CD4-positive, alpha-beta memory T cell (primary cell): ENCODE measurements at regions not wholly inside any gene's neighbourhood (a gene's known extent, or its start where the extent isn't known, plus 50 kb on each side); places are given as distances from the start of the nearest gene placed in this dataset.
"Not testable (repeated sequence)": the region's sequence is repeated elsewhere in the genome, so short reads cannot be mapped to it uniquely, and the experiment has no call there.

ENCODE experiments used
- CTCF ChIA-PET: fragments of 350-600 bp; sonication (Branson Sonifier 250); formaldehyde crosslinking; loops from one replicate; lab custom pipeline; 2021; ENCODE audit warnings: inconsistent platforms; ENCODE audit not compliant: partially characterized antibody; lab: Charles Lee
- POLR2A ChIA-PET: fragments of 350-600 bp; sonication (Branson Sonifier 250); formaldehyde crosslinking; loops from one replicate; lab custom pipeline; 2021; ENCODE audit not compliant: partially characterized antibody; lab: Charles Lee
- DNase-seq, 5 donors: peaks; one replicate each; pipeline versions ENCODE4 v3.0.0 to v3.0.0-alpha.2; 2020 to 2022; ENCODE audit warnings: mixed read lengths in 1 of 5
- H3K27ac ChIP-seq: one replicate; pipeline ENCODE4 v1.7.0; 2013; ENCODE audit warnings: low read depth, low read length
- H3K27me3 ChIP-seq: 2 replicates; pipeline ENCODE4 v1.7.0; 2013; ENCODE audit warnings: mild to moderate bottlenecking, low read length, moderate library complexity; ENCODE audit not compliant: insufficient read depth
- H3K36me3 ChIP-seq: 2 replicates; pipeline ENCODE4 v1.7.0; 2013; ENCODE audit warnings: mild to moderate bottlenecking, low read length, moderate library complexity; ENCODE audit not compliant: insufficient read depth
- H3K4me1 ChIP-seq: 2 replicates; pipeline ENCODE4 v1.7.0; 2013; ENCODE audit warnings: mild to moderate bottlenecking, low read length, moderate library complexity; ENCODE audit not compliant: insufficient read depth
- H3K4me3 ChIP-seq, 2 donors: one replicate each; pipeline ENCODE4 v1.7.0; 2013; ENCODE audit warnings: low read length in 2 of 2, mild to moderate bottlenecking in 1 of 2
- H3K9me3 ChIP-seq, 2 donors: one replicate each; pipeline ENCODE4 v1.7.0; 2013; ENCODE audit warnings: low read length in 2 of 2, control low read depth in 1 of 2; ENCODE audit not compliant: control insufficient read depth in 1 of 2
- H3K27ac Mint-ChIP-seq, 7 donors: one replicate each; pipeline ENCODE4 v1.8.0; 2020 to 2021; ENCODE audit warnings: mixed read lengths in 7 of 7, mild to moderate bottlenecking in 6 of 7, inconsistent platforms in 3 of 7, moderate library complexity in 3 of 7
- H3K27me3 Mint-ChIP-seq, 2 donors: one replicate each; pipeline ENCODE4 v1.8.0; 2020 to 2021; ENCODE audit warnings: mixed read lengths in 2 of 2
- H3K36me3 Mint-ChIP-seq, 2 donors: one replicate each; pipeline ENCODE4 v1.8.0; 2020 to 2021; ENCODE audit warnings: mixed read lengths in 2 of 2, inconsistent platforms in 1 of 2, mild to moderate bottlenecking in 1 of 2
- H3K4me1 Mint-ChIP-seq, 4 donors: one replicate each; pipeline ENCODE4 v1.8.0; 2020 to 2021; ENCODE audit warnings: mixed read lengths in 4 of 4, mild to moderate bottlenecking in 1 of 4
- H3K4me3 Mint-ChIP-seq, 8 donors: one replicate each; pipeline ENCODE4 v1.8.0; 2020 to 2021; ENCODE audit warnings: mixed read lengths in 8 of 8, mild to moderate bottlenecking in 7 of 8, moderate library complexity in 6 of 8, inconsistent platforms in 3 of 8
- H3K9me3 Mint-ChIP-seq, 8 donors: one replicate each; pipeline ENCODE4 v1.8.0; 2020 to 2021; ENCODE audit warnings: mixed read lengths in 8 of 8, mild to moderate bottlenecking in 5 of 8, inconsistent platforms in 3 of 8, moderate library complexity in 1 of 8
- intact Hi-C: fragments of 100-400 bp; cut with micrococcal nuclease; formaldehyde crosslinking; loops from one replicate; pipeline ENCODE4 v1.15.1; 2023

DNA sequence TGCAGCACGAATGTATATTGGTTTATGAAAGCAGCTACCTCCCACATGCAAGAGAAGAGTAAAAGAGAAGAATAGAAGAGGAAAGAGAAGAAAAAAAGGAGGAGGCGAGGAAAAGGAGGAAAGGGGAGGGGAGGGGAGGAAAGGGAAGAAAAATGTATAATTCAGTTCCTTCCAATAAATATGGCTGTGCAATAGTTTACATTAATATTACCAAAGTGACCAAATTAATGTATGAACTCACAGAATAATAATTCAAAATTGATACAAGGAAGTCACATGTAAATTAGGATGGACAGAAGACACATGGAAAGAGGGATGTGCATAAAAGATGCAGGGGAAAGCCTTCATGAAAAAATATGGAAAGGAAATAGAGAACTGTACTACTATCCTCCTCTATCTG is 172.5 kb downstream of the SLC38A4 start:
- POLR2A ChIA-PET, result no interaction called here

DNA sequence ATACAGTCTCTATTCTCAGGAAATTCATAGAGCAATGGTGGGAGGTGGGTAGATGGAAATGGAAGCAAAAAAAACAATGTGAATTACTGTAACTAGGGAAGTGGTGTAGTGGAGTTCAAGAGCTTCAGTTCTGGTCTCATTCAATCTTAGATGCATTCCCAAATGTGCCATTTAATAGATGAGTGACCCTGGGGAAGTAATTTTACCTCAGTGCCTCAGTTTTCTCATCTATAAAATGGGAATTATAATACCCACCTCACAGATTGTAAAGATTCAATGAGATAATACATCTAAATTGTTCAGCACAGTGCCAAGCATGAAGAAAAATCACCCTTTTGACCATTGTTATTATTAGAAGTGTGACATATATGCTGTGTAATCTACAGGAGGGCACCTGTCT is 173.1 kb downstream of the SLC38A4 start:
- no peak overlapping the region for H3K4me3 Mint-ChIP-seq
- Histone ChIP-seq H3K9me3 (no peaks in the 10 kb centered on the region), H3K27ac (no peak overlapping the region), H3K4me1 (no peaks in the 10 kb centered on the region), H3K27me3 (no peaks in the 10 kb centered on the region), H3K36me3 (no peaks in the 10 kb centered on the region), H3K4me3 (no peak overlapping the region)
- peaks cover 0 to 5% (median 2%) of the 10 kb centered on the region in 8 donors for H3K9me3 Mint-ChIP-seq
- H3K4me1 Mint-ChIP-seq, result no peaks in the 10 kb centered on the region
- H3K27ac Mint-ChIP-seq, result no peak overlapping the region
- DNase-seq, result no peak
- H3K27me3 Mint-ChIP-seq, result peaks cover 2 to 3% of the 10 kb centered on the region in 2 donors
- CTCF ChIA-PET, result interaction anchor here (1.0 kb wide), 1 partner anchor 9 kb away, joined by 3 read pairs; no protein-coding TSS in a partner anchor
- POLR2A ChIA-PET, result no interaction called here
- intact Hi-C loops, result no loop called here
- H3K36me3 Mint-ChIP-seq, result peaks cover 0 to 5% of the 10 kb centered on the region in 2 donors

More for the DNA sequence above, 172.5 kb downstream of the SLC38A4 start:
- CTCF ChIA-PET, result no interaction called here
- Mint-ChIP-seq H3K4me3 (no peak overlapping the region), H3K36me3 (peaks cover 0 to 5% of the 10 kb centered on the region in 2 donors), H3K9me3 (peaks cover 0 to 5% (median 2%) of the 10 kb centered on the region in 8 donors), H3K27me3 (peaks cover 2 to 3% of the 10 kb centered on the region in 2 donors), H3K4me1 (no peaks in the 10 kb centered on the region), H3K27ac (no peak overlapping the region)
- intact Hi-C loops, result no loop called here
- no peak for DNase-seq
- H3K27ac ChIP-seq, result no peak overlapping the region
- no peaks in the 10 kb centered on the region for H3K4me1 ChIP-seq
- no peak overlapping the region for H3K4me3 ChIP-seq
- no peaks in the 10 kb centered on the region for H3K27me3 ChIP-seq
- no peaks in the 10 kb centered on the region for H3K36me3 ChIP-seq
- H3K9me3 ChIP-seq, result no peaks in the 10 kb centered on the region

- no peaks in the 10 kb centered on the region for H3K36me3 ChIP-seq
- Mint-ChIP-seq H3K36me3 (peaks cover 0 to 10% of the 10 kb centered on the region in 2 donors), H3K27ac (peak overlapping the region in 1 of 7 donors; percentile 43), H3K4me1 (no peaks in the 10 kb centered on the region), H3K4me3 (no peak overlapping the region), H3K9me3 (peaks cover 0 to 11% (median 2%) of the 10 kb centered on the region in 8 donors), H3K27me3 (peaks cover 2 to 3% of the 10 kb centered on the region in 2 donors)
- no peaks in the 10 kb centered on the region for H3K9me3 ChIP-seq
- CTCF ChIA-PET, result no interaction called here
- DNase-seq, result no peak
- intact Hi-C loops, result no loop called here
- H3K27ac ChIP-seq, result no peak overlapping the region
- no peaks in the 10 kb centered on the region for H3K4me1 ChIP-seq
- POLR2A ChIA-PET, result no interaction called here
- no peak overlapping the region for H3K4me3 ChIP-seq
- no peaks in the 10 kb centered on the region for H3K27me3 ChIP-seq
Measured at GRCh38 chr12:46650688-46651087, 175.1 kb downstream of the SLC38A4 start.

GRCh38 chr12:46649433-46649832 is 176.4 kb downstream of the SLC38A4 start:
- no peaks in the 10 kb centered on the region for H3K36me3 ChIP-seq
- Mint-ChIP-seq H3K27me3 (peaks cover 2 to 3% of the 10 kb centered on the region in 2 donors), H3K9me3 (peaks cover 0 to 11% (median 2%) of the 10 kb centered on the region in 8 donors), H3K36me3 (peaks cover 0 to 8% of the 10 kb centered on the region in 2 donors), H3K27ac (peak overlapping the region in 1 of 7 donors; percentile 26), H3K4me3 (no peak overlapping the region), H3K4me1 (no peaks in the 10 kb centered on the region)
- H3K27me3 ChIP-seq, result no peaks in the 10 kb centered on the region
- ChIA-PET POLR2A (no interaction called here), CTCF (no interaction called here)
- DNase-seq, result no peak
- no peaks in the 10 kb centered on the region for H3K4me1 ChIP-seq
- no peak overlapping the region for H3K4me3 ChIP-seq
- no peaks in the 10 kb centered on the region for H3K9me3 ChIP-seq
- no peak overlapping the region for H3K27ac ChIP-seq
- intact Hi-C loops, result no loop called here

DNA sequence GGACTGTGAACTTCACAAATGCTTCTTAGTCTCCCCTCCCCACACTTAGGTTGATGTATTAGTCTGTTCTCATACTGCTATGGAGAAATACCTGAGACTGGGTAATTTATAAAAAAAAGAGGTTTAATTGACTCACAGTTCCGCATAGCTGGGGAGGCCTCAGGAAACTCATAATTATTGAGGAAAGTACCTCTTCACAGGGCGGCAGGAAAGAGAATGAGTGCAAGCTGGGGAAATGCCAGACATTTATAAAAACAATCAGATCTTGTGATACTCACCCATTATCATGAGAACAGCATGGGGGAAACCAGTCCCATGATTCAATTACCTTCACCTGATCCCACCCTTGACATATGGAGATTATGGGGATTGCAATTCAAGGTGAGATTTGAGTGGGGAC is 178.8 kb downstream of the SLC38A4 start:
- Histone ChIP-seq H3K4me3 (no peak overlapping the region), H3K36me3 (no peaks in the 10 kb centered on the region), H3K9me3 (no peaks in the 10 kb centered on the region), H3K27me3 (no peaks in the 10 kb centered on the region), H3K27ac (no peak overlapping the region), H3K4me1 (no peaks in the 10 kb centered on the region)
- Mint-ChIP-seq H3K36me3 (peaks cover 0 to 8% of the 10 kb centered on the region in 2 donors), H3K27ac (peak overlapping the region in 1 of 7 donors; percentile 92), H3K27me3 (no peaks in the 10 kb centered on the region), H3K4me3 (no peak overlapping the region), H3K9me3 (peaks cover 0 to 16% (median 9%) of the 10 kb centered on the region in 8 donors), H3K4me1 (no peaks in the 10 kb centered on the region)
- DNase-seq, result no peak
- ChIA-PET POLR2A (no interaction called here), CTCF (no interaction called here)
- intact Hi-C loops, result no loop called here

- H3K4me1 ChIP-seq, H3K36me3 ChIP-seq, H3K4me1 Mint-ChIP-seq, H3K27ac ChIP-seq, H3K27me3 ChIP-seq, H3K27ac Mint-ChIP-seq, intact Hi-C loops, DNase-seq, H3K4me3 Mint-ChIP-seq, H3K4me3 ChIP-seq, H3K27me3 Mint-ChIP-seq: not testable (repeated sequence)
- peaks cover 0 to 12% of the 10 kb centered on the region in 2 donors for H3K9me3 ChIP-seq
- peaks cover 15 to 35% of the 10 kb centered on the region in 2 donors for H3K36me3 Mint-ChIP-seq
- peaks cover 5 to 54% (median 42%) of the 10 kb centered on the region in 8 donors for H3K9me3 Mint-ChIP-seq
- ChIA-PET CTCF (interaction anchor here (1.3 to 1.5 kb wide), 2 partner anchors 10 to 18 kb away, joined by 3 read pairs; no protein-coding TSS in a partner anchor), POLR2A (interaction anchor here (1.9 kb wide), 1 partner anchor 118 kb away, joined by 5 read pairs; no protein-coding TSS in a partner anchor)
Measured at GRCh38 chr12:46641649-46642048, 184.1 kb downstream of the SLC38A4 start.

- Mint-ChIP-seq H3K27me3 (no peaks in the 10 kb centered on the region), H3K36me3 (peaks cover 22 to 43% of the 10 kb centered on the region in 2 donors), H3K27ac (no peak overlapping the region), H3K9me3 (peaks cover 8 to 61% (median 42%) of the 10 kb centered on the region in 8 donors), H3K4me3 (no peak overlapping the region), H3K4me1 (peaks cover 0 to 4% (median 1%) of the 10 kb centered on the region in 4 donors)
- POLR2A ChIA-PET, result no interaction called here
- CTCF ChIA-PET, result no interaction called here
- Histone ChIP-seq H3K36me3 (no peaks in the 10 kb centered on the region), H3K4me1 (no peaks in the 10 kb centered on the region), H3K27ac (no peak overlapping the region), H3K9me3 (peaks cover 0 to 14% of the 10 kb centered on the region in 2 donors), H3K27me3 (no peaks in the 10 kb centered on the region), H3K4me3 (no peak overlapping the region)
- intact Hi-C loops, result no loop called here
- DNase-seq, result no peak
Measured at GRCh38 chr12:46635818-46636217, 190.0 kb downstream of the SLC38A4 start.
